BJ (cell line): ENCODE measurements at regions not wholly inside any gene's neighbourhood (a gene's known extent, or its start where the extent isn't known, plus 50 kb on each side); places are given as distances from the start of the nearest gene placed in this dataset.

Experiments
- CTCF ChIA-PET: fragments of 350-600 bp; formaldehyde crosslinking; extraction: SDS; loops from one replicate; lab custom pipeline; 2021; ENCODE audit warnings: antibody characterized with exemption, inconsistent platforms; lab: Yijun Ruan, JAX
- POLR2A ChIA-PET: fragments of 300-600 bp; sonication (Branson Sonifier 250); formaldehyde crosslinking; extraction: SDS; loops from one replicate; lab custom pipeline; 2021; ENCODE audit warnings: antibody characterized with exemption; lab: Charles Lee
- DNase-seq: peaks from one replicate; pipeline ENCODE4 v3.0.0-alpha.2; 2011; ENCODE audit warnings: low read depth
- H3K27me3 ChIP-seq: 2 replicates; pipeline ENCODE4 v1.6.0; 2011; ENCODE audit warnings: low read length; ENCODE audit not compliant: control insufficient read depth, insufficient read depth
- H3K36me3 ChIP-seq: 2 replicates; pipeline ENCODE4 v1.5.1; 2011; ENCODE audit warnings: low read length; ENCODE audit not compliant: control insufficient read depth, insufficient read depth
- H3K4me3 ChIP-seq: 2 replicates; pipeline ENCODE4 v1.5.1; 2011; ENCODE audit warnings: low read depth, mild to moderate bottlenecking, control low read depth, low read length
- TF ChIP-seq, protein P1 (sequence below): IDR thresholded peaks from 2 replicates; pipeline ENCODE4 v1.5.1; 2011; ENCODE audit warnings: low read depth, mild to moderate bottlenecking, control low read depth, inconsistent platforms, low read length, moderate library complexity; ENCODE audit not compliant: insufficient read depth

DNA sequence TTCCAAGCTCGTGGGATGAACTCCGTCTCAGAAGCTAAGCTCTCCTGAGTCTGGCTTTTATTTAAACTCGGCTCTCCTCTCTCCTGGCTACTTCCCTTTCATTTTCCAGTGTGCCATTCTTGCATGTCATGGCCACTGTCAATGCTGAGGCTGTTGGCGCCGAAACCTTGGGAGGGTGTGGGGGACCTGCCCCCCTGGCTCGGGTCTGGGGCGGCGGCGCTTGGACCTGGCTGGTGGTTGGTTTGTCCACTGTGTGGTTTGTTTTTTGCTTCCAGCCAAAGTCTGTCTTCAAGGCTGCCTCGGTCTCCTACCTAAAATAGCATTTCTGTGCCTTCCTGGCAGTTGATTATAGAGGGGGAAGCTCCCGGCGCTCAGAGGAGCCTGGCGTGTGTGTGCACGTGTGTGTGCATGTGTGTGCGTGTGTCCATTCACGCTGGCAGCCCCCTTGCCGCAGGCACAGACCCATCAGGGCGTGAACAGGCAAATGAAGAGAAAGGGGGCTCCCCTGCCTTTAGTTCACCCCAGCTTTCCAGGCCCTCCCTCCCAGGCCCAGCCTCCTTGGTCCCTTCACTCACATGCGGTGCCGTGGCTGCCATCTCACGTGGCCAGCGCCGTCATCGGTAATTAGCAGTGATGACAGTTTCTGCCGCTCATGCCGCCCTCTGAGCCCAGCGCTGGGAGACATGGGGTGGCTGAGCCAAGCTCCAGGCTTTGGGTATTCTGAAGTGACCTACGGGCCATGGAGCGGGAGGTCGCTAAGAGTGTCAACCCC lies 179.9 kb downstream of the SEC14L1 start:
- ChIA-PET CTCF (interaction anchor here (0.9 to 1.0 kb wide), 3 partner anchors 11 to 109 kb away, joined by 3 to 4 read pairs (median 3); no protein-coding TSS in a partner anchor), POLR2A (no interaction called here)
- Histone ChIP-seq H3K27me3 (no peaks in the 10 kb centered on the region), H3K4me3 (peak overlapping the region; percentile 53), H3K36me3 (no peaks in the 10 kb centered on the region)
- TF ChIP-seq, protein P1, sequence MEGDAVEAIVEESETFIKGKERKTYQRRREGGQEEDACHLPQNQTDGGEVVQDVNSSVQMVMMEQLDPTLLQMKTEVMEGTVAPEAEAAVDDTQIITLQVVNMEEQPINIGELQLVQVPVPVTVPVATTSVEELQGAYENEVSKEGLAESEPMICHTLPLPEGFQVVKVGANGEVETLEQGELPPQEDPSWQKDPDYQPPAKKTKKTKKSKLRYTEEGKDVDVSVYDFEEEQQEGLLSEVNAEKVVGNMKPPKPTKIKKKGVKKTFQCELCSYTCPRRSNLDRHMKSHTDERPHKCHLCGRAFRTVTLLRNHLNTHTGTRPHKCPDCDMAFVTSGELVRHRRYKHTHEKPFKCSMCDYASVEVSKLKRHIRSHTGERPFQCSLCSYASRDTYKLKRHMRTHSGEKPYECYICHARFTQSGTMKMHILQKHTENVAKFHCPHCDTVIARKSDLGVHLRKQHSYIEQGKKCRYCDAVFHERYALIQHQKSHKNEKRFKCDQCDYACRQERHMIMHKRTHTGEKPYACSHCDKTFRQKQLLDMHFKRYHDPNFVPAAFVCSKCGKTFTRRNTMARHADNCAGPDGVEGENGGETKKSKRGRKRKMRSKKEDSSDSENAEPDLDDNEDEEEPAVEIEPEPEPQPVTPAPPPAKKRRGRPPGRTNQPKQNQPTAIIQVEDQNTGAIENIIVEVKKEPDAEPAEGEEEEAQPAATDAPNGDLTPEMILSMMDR = no peak
- DNase-seq = no peak

DNA sequence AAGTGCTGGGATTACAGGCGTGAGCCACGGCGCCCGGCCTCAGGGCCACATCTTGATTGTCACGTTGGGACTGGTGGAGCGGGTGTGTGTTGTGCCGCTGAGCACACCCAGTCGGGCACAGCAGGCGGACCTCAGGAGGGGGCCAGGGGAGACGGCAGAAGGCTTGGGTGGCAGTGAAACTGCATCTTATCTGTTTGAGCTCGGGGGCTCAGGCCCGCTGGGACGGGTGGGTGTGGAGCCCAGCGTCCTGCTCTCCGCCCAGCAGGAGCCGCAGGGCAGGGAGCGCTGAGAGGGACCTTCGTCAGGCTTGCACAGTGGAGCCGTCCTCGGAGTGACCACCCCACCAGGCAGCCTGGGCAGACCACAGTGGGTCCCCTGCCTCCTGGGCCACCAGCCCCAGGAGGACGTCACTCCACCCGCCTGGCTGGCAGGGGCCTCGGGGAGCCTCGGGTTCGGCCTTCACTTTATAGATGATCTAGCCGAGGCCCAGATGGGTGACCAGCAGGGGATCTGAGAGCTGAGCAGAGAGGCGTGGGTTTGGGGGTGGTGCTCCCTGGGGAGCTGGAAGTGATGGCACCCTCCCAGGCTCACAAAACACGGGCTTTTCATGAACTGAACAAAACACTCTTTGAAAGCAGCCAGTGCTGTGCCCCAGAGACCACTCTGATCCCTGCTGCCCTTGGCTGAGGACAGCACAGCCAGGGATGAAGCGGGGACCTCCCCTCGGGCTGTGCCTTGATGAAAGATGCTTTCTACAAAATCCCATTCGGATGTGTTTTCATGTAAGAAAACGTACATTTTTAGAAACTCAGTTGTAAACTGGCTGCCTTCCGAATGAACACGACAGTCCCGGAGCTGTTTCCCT lies 181.1 kb downstream of the SEC14L1 start:
- TF ChIP-seq, protein P1 = no peak
- Histone ChIP-seq H3K4me3 (peak overlapping the region; percentile 38), H3K27me3 (no peaks in the 10 kb centered on the region), H3K36me3 (no peaks in the 10 kb centered on the region)
- POLR2A ChIA-PET = no interaction called here
- DNase-seq = no peak
- CTCF ChIA-PET = interaction anchor here (0.6 to 1.8 kb wide), 6 partner anchors 10 to 108 kb away, joined by 3 to 8 read pairs (median 4); no protein-coding TSS in a partner anchor

DNA sequence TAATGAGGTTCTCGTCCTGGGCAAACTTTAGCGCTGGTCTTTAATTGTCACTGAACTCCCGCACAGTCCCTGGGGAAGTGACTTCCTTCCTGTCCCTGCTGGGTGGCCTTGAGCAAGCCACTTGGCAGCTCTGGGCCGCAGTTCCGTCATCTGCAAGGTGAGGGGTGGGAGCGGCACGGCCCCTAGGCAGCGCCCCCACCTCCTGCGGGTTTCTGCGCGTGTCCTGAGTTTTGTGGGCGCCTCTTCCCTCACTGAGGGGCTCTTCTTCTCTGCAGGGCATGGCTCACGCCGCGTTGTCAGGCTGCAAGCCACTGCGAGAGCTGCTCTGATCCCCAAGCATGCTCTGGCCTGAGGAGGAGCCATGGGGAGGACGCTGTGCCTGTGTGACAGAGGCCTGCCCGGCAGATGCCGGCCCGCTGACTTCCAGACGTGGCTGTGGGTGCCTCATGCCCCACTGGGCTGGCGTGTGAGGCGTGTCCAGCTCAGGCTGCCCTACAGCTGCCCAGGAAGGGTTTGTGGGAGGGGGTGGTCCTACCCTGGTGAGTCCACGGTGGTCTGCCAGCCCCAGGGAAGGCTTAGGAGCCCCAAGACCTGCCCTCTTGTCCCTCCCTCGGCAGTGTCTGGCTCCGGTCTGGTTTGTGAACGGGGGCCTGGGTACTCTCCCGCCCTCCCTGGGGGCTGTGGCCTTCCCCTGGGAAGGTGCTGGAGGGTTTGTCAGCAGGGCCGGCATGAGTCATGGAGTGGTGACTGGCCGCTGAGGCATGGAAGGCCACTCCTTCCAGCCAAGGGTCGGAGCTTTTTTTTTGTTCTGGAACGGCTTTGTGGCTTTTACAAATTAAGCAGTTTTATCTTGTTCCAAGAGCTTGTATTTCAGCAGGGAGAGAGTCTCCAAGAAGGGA lies 182.0 kb downstream of the SEC14L1 start:
- POLR2A ChIA-PET = interaction anchor here (0.6 to 1.0 kb wide), 5 partner anchors 8 to 1273 kb away, joined by 3 to 5 read pairs (median 4); no protein-coding TSS in a partner anchor
- CTCF ChIA-PET = interaction anchor here (0.6 to 1.8 kb wide), 13 partner anchors 9 to 172 kb away, joined by 3 to 8 read pairs (median 4); no protein-coding TSS in a partner anchor

DNA sequence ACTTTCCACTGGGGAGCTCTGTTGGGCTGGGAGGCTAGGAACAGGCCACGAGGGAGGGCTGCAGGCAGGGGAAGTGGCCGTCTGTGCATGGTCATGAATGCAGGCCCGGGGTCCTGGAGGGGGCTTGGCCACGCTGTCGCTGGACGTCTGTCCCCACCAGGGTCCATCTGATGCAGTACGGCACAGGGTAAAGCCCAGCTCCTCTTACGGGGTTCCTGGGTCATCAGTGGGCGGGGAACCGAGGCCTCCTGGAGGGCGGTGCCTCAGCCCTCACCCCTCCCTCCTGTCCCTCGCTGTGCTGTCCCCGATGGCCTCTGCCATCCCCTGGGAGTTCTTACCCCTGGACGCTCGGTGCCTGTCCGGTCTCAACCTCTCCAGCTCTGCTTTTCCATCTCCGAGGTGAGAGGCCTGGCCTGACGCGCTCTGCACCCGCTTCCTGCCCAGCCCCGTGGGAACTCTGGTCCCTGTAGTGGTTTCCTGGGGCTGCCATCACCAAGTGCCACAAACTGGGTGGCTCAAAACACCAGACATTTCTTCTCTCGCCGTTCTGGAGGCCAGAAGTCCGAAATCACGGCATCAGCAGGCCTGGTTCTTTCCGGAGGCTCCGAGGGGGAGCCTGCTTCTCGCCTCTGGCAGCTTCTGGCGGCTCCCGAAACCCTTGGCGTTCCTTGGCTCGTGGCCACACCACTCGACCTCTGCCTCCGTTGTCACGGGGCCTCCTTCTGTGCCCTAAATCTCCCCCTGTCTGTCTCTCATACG lies 182.8 kb downstream of the SEC14L1 start:
- POLR2A ChIA-PET = interaction anchor here (0.6 to 1.0 kb wide), 4 partner anchors 8 to 1272 kb away, joined by 3 to 5 read pairs (median 4); no protein-coding TSS in a partner anchor

More for the DNA sequence above, 182.0 kb downstream of the SEC14L1 start:
- Histone ChIP-seq H3K36me3 (no peaks in the 10 kb centered on the region), H3K4me3 (peak overlapping the region; percentile 38), H3K27me3 (no peaks in the 10 kb centered on the region)
- peak; percentile 96 for DNase-seq
- TF ChIP-seq, protein P1 = no peak

More for the DNA sequence above, 182.8 kb downstream of the SEC14L1 start:
- Histone ChIP-seq H3K4me3 (peak overlapping the region; percentile 28; the same call in 1 of the 2 replicates), H3K36me3 (no peaks in the 10 kb centered on the region), H3K27me3 (no peaks in the 10 kb centered on the region)
- TF ChIP-seq, protein P1 = 0 out of 2 replicates have a peak, but pooled peaks have one; percentile 7
- no peak for DNase-seq
- CTCF ChIA-PET = interaction anchor here (0.6 to 1.8 kb wide), 14 partner anchors 8 to 213 kb away, joined by 3 to 8 read pairs (median 4); no protein-coding TSS in a partner anchor
